A549 (cell line): ENCODE measurements at regions not wholly inside any gene's neighbourhood (a gene's known extent, or its start where the extent isn't known, plus 50 kb on each side); places are given as distances from the start of the nearest gene placed in this dataset.
A peak's percentile ranks its signal among the peaks of the same experiment; 100 is the strongest.

Source experiments
- ATAC-seq, 2 experiments: fragments of 200-7000 bp in 1 of 2; fragments of >200 bp in 1 of 2; cut with Nextera tagmentation in 1 of 2; cut with Tn5 transposase in 1 of 2; 3 replicates each; pipeline versions ENCODE4 v1.8.0 to v1.9.1; 2018 to 2020; ENCODE audit warnings: mild to moderate bottlenecking in 1 of 2, moderate library complexity in 1 of 2
- CTCF ChIA-PET: fragments of 300-600 bp; sonication (Branson Sonifier 250); formaldehyde crosslinking; extraction: SDS; loops from one replicate; lab custom pipeline; 2021; ENCODE audit warnings: antibody characterized with exemption, inconsistent platforms; lab: Yijun Ruan, JAX
- POLR2A ChIA-PET: fragments of 350-600 bp; formaldehyde crosslinking; extraction: SDS; loops from one replicate; lab custom pipeline; 2021; ENCODE audit warnings: antibody characterized with exemption, inconsistent platforms; lab: Yijun Ruan, JAX
- DNase-seq, 2 experiments: peaks; one replicate each; pipeline versions ENCODE4 v3.0.0 to v3.0.0-alpha.2; 2011 to 2016; ENCODE audit warnings: low read depth in 1 of 2, low spot score in 1 of 2
- FAIRE-seq: peaks from 2 replicates; lab custom pipeline; 2011; peaks lifted over from hg19 to GRCh38; lab: Jason Lieb, UNC
- H3K27ac ChIP-seq, 2 experiments: fragments of >200 bp; sonication (Bioruptor Twin); formaldehyde crosslinking; 3 replicates each; pipeline ENCODE4 v1.5.1; 2016 to 2017
- H3K4me1 ChIP-seq: fragments of >200 bp; sonication (Bioruptor Twin); formaldehyde crosslinking; 3 replicates; pipeline ENCODE4 v1.6.1; 2016
- H3K4me2 ChIP-seq: fragments of >200 bp; sonication (Bioruptor Twin); formaldehyde crosslinking; 3 replicates; pipeline ENCODE4 v1.6.1; 2016
- H3K4me3 ChIP-seq: fragments of >200 bp; sonication (Bioruptor Twin); formaldehyde crosslinking; 3 replicates; pipeline ENCODE4 v1.5.1; 2016
- H3K9me3 ChIP-seq: fragments of >200 bp; sonication (Bioruptor Twin); formaldehyde crosslinking; 3 replicates; pipeline ENCODE4 v1.6.1; 2016
- CBX8 ChIP-seq: fragments of 200-600 bp; sonication (generic); IDR thresholded peaks from 2 replicates; pipeline ENCODE4 v1.6.1; 2016
- ESRRA ChIP-seq: fragments of 150-350 bp; IDR thresholded peaks from 2 replicates; pipeline ENCODE4 v1.6.1; 2014; ENCODE audit warnings: mild to moderate bottlenecking, low read length, borderline replicate concordance
- FOXS1 ChIP-seq: fragments of 250-450 bp; sonication (Bioruptor Pico); IDR thresholded peaks from 2 replicates; pipeline ENCODE4 v1.5.0; 2020; ENCODE audit warnings: mild to moderate bottlenecking, moderate library complexity
- HEYL ChIP-seq: fragments of 250-450 bp; sonication (Bioruptor Pico); IDR thresholded peaks from 2 replicates; pipeline ENCODE4 v1.8.0; 2021; ENCODE audit warnings: mild to moderate bottlenecking, moderate library complexity
- HOXA7 ChIP-seq: fragments of 250-450 bp; sonication (Bioruptor Pico); IDR thresholded peaks from 2 replicates; pipeline ENCODE4 v1.5.0; 2020; ENCODE audit warnings: mild to moderate bottlenecking, moderate library complexity
- JUN ChIP-seq, 2 experiments: fragments of >200 bp; sonication (Bioruptor Twin); formaldehyde crosslinking; IDR thresholded peaks; 2 replicates in 1 of 2; 3 replicates in 1 of 2; pipeline ENCODE4 v1.6.1; 2016 to 2017
- JUNB ChIP-seq: fragments of >200 bp; sonication (Bioruptor Twin); formaldehyde crosslinking; IDR thresholded peaks from 2 replicates; pipeline ENCODE4 v1.6.1; 2016
- KDM1A ChIP-seq: fragments of 200-600 bp; sonication (generic); IDR thresholded peaks from 2 replicates; pipeline ENCODE4 v1.6.1; 2016; ENCODE audit warnings: low read depth, mild to moderate bottlenecking
- MAFK ChIP-seq: fragments of 450-650 bp; IDR thresholded peaks from 2 replicates; pipeline ENCODE4 v1.6.1; 2014; ENCODE audit not compliant: partially characterized antibody
- MAZ ChIP-seq: fragments of 150-350 bp; IDR thresholded peaks from 2 replicates; pipeline ENCODE4 v1.6.1; 2014; ENCODE audit warnings: antibody characterized with exemption, low read depth, low read length, borderline replicate concordance
- MYC ChIP-seq: IDR thresholded peaks from 2 replicates; pipeline ENCODE4 v1.6.1; 2012; ENCODE audit warnings: mild to moderate bottlenecking, inconsistent platforms, low read length, improper control_type of control experiment, borderline replicate concordance
- NFE2L2 ChIP-seq: fragments of 150-350 bp; conservative IDR thresholded peaks from 2 replicates; pipeline ENCODE4 v1.6.1; 2014; ENCODE audit warnings: low read length
- POLR2AphosphoS2 ChIP-seq: conservative IDR thresholded peaks from 2 replicates; pipeline ENCODE4 v1.6.1; 2012; ENCODE audit warnings: low read length, improper control_type of control experiment, inconsistent platforms
- RARB ChIP-seq: fragments of 250-450 bp; sonication (Bioruptor Pico); IDR thresholded peaks from 2 replicates; pipeline ENCODE4 v1.8.0; 2021; ENCODE audit warnings: mild to moderate bottlenecking, moderate library complexity
- RCOR1 ChIP-seq: fragments of 150-350 bp; IDR thresholded peaks from 2 replicates; pipeline ENCODE4 v1.6.1; 2014; ENCODE audit warnings: antibody characterized with exemption, low read length, low read depth
- SREBF2 ChIP-seq: fragments of 450-650 bp; IDR thresholded peaks from 2 replicates; pipeline ENCODE4 v1.6.1; 2014; ENCODE audit warnings: mild to moderate bottlenecking, moderate library complexity
- TFCP2L1 ChIP-seq: fragments of 250-450 bp; sonication (Bioruptor Pico); IDR thresholded peaks from 2 replicates; pipeline ENCODE4 v1.5.0; 2021; ENCODE audit warnings: mild to moderate bottlenecking
- ZC3H11A ChIP-seq: fragments of 450-650 bp; IDR thresholded peaks from 2 replicates; pipeline ENCODE4 v1.6.1; 2014; ENCODE audit warnings: antibody characterized with exemption, mild to moderate bottlenecking
- ZNF302 ChIP-seq: fragments of 250-450 bp; sonication (Bioruptor Pico); IDR thresholded peaks from 2 replicates; pipeline ENCODE4 v1.9.0; 2021; ENCODE audit warnings: inconsistent platforms, mild to moderate bottlenecking, moderate library complexity
- WGBS: methylation state at CpG from one replicate; pipeline ENCODE4 v1.1.6; 2017; ENCODE audit errors: missing lambda C conversion rate; 5-methylcytosine and 5-hydroxymethylcytosine counted together
- TF ChIP-seq, protein P1 (sequence below): fragments of >200 bp; sonication (Bioruptor Twin); formaldehyde crosslinking; IDR thresholded peaks from 3 replicates; pipeline ENCODE4 v1.6.1; 2016
- TF ChIP-seq, protein P2 (sequence below): fragments of 200-600 bp; sonication (generic); IDR thresholded peaks from 2 replicates; pipeline ENCODE4 v1.6.1; 2016; ENCODE audit warnings: antibody characterized with exemption, mild to moderate bottlenecking, moderate library complexity
- TF ChIP-seq, protein P3 (sequence below): fragments of 450-650 bp; IDR thresholded peaks from 2 replicates; pipeline ENCODE4 v1.6.1; 2014; ENCODE audit warnings: antibody characterized with exemption

DNA sequence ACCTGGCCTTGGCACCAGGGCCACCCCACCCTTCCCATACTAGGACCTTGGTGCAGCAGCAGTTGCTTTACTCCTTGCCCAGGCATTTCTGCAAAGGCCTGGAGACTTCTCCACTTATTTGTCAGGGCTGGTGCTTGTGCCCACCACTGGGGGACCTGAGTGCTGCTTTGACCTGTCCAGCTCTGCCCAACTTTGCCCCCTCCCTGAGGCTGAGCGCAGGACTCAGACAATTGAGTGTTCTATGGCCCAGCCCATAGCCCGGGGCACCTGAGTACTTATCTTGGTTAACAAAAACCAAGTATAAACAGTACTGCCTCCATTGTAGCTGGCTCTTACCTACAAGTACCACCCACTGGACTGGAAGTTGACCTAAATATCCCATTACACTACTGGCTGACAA, 406.1 kb upstream of the CHD1 start:
- WGBS: 0% methylated on average over 2 of the region's 2 CpGs
- no peak overlapping the region for H3K27ac ChIP-seq
- DNase-seq (no peak), FAIRE-seq (no peak), ATAC-seq (no peak)
- TF ChIP-seq POLR2AphosphoS2 (no peak), TFCP2L1 (no peak), JUNB (no peak), ESRRA (no peak), FOXS1 (CRISPR knock-in tag) (no peak), NFE2L2 (no peak), JUN (IDR thresholded peaks at IDR 0.05) (no peak), HOXA7 (CRISPR knock-in tag) (no peak), ZC3H11A (no peak), MAZ (no peak), ZNF302 (CRISPR knock-in tag) (no peak), CBX8 (no peak), RARB (CRISPR knock-in tag) (no peak), KDM1A (no peak), HEYL (CRISPR knock-in tag) (no peak), SREBF2 (no peak)
- TF ChIP-seq, protein P1, sequence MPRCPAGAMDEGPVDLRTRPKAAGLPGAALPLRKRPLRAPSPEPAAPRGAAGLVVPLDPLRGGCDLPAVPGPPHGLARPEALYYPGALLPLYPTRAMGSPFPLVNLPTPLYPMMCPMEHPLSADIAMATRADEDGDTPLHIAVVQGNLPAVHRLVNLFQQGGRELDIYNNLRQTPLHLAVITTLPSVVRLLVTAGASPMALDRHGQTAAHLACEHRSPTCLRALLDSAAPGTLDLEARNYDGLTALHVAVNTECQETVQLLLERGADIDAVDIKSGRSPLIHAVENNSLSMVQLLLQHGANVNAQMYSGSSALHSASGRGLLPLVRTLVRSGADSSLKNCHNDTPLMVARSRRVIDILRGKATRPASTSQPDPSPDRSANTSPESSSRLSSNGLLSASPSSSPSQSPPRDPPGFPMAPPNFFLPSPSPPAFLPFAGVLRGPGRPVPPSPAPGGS: no peak
- TF ChIP-seq, protein P2, sequence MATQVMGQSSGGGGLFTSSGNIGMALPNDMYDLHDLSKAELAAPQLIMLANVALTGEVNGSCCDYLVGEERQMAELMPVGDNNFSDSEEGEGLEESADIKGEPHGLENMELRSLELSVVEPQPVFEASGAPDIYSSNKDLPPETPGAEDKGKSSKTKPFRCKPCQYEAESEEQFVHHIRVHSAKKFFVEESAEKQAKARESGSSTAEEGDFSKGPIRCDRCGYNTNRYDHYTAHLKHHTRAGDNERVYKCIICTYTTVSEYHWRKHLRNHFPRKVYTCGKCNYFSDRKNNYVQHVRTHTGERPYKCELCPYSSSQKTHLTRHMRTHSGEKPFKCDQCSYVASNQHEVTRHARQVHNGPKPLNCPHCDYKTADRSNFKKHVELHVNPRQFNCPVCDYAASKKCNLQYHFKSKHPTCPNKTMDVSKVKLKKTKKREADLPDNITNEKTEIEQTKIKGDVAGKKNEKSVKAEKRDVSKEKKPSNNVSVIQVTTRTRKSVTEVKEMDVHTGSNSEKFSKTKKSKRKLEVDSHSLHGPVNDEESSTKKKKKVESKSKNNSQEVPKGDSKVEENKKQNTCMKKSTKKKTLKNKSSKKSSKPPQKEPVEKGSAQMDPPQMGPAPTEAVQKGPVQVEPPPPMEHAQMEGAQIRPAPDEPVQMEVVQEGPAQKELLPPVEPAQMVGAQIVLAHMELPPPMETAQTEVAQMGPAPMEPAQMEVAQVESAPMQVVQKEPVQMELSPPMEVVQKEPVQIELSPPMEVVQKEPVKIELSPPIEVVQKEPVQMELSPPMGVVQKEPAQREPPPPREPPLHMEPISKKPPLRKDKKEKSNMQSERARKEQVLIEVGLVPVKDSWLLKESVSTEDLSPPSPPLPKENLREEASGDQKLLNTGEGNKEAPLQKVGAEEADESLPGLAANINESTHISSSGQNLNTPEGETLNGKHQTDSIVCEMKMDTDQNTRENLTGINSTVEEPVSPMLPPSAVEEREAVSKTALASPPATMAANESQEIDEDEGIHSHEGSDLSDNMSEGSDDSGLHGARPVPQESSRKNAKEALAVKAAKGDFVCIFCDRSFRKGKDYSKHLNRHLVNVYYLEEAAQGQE: no peak
- no peaks in the 10 kb centered on the region for H3K4me1 ChIP-seq
- H3K9me3 ChIP-seq: no peaks in the 10 kb centered on the region
- H3K4me2 ChIP-seq: no peak overlapping the region
- ChIA-PET CTCF (interaction anchor here (0.6 kb wide), 1 partner anchor 608 kb away, joined by 4 read pairs; no protein-coding TSS in a partner anchor), POLR2A (no interaction called here)
- no peak overlapping the region for H3K4me3 ChIP-seq

DNA sequence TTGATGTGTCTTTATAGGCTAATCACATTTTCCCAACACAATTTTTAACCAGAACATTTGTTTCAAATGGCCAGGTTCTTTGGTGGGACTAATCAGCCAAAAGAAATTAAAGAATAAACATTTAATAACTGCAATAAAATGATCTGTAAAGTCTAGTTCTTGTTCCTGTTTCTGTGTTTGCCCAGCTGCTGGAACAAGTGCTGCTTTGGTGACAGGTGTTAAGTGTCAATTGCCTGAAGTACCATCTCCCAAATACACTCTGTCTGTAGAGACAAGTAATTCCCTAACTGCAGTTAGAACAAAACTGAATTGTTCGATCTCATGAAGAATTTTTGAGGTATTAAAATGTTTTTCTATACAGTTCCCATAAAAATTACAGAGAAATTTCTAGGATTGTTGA, 402.3 kb upstream of the CHD1 start:
- no peak for DNase-seq
- Histone ChIP-seq H3K4me2 (no peak overlapping the region), H3K4me1 (no peaks in the 10 kb centered on the region), H3K9me3 (no peaks in the 10 kb centered on the region)
- CTCF ChIA-PET: no interaction called here
- 3% methylated on average over 1 of the region's 1 CpG for WGBS
- no peak for FAIRE-seq
- POLR2A ChIA-PET: no interaction called here
- TF ChIP-seq JUNB (no peak), MAFK (no peak), ZC3H11A (no peak), MYC (no peak), RCOR1 (no peak)
- TF ChIP-seq, all 56 proteins: peak for 0
- no peak overlapping the region for H3K4me3 ChIP-seq
- ATAC-seq: no peak
- no peak overlapping the region for H3K27ac ChIP-seq

DNA sequence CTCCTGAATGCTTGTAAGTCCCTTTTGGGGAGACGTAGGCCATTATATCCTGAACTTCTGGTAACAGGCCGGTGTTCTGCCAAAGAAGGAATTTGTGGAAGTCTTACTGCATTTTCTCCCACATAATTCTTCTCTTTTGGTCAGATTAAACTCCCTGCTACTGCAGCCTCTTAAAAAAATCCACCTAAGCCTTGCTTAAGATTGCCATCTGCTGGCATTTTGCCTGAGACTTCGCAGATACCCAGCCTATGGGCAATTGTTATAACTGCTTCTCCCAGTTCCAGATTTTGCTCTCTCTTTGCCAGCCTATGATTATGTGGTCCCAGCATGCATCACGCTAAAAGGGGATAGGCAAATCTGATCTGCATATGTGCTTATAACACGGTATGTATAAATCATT, 391.6 kb upstream of the CHD1 start:
- Histone ChIP-seq H3K27ac (no peak overlapping the region), H3K4me3 (no peak overlapping the region), H3K4me1 (no peaks in the 10 kb centered on the region), H3K4me2 (no peak overlapping the region), H3K9me3 (no peaks in the 10 kb centered on the region)
- ATAC-seq: no peak
- peak in 1 of 2 experiments; percentile 1 for DNase-seq
- TF ChIP-seq SREBF2: no peak
- TF ChIP-seq, protein P3, sequence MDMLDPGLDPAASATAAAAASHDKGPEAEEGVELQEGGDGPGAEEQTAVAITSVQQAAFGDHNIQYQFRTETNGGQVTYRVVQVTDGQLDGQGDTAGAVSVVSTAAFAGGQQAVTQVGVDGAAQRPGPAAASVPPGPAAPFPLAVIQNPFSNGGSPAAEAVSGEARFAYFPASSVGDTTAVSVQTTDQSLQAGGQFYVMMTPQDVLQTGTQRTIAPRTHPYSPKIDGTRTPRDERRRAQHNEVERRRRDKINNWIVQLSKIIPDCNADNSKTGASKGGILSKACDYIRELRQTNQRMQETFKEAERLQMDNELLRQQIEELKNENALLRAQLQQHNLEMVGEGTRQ: no peak
- no peak for TF ChIP-seq HOXA7 (CRISPR knock-in tag)
- WGBS: 3% methylated on average over 5 of the region's 5 CpGs
- FAIRE-seq: no peak
- ChIA-PET CTCF (no interaction called here), POLR2A (no interaction called here)
